WTC11 (cell line): ENCODE measurements at regions not wholly inside any gene's neighbourhood (a gene's known extent, or its start where the extent isn't known, plus 50 kb on each side); places are given as distances from the start of the nearest gene placed in this dataset.

ENCODE experiments used
- AFF4 ChIP-seq: sonication (generic); formaldehyde crosslinking; IDR thresholded peaks from 2 replicates; pipeline ENCODE4 v1.8.1; 2023; ENCODE audit warnings: mild to moderate bottlenecking, missing genetic modification reagents, borderline replicate concordance
- ATF1 ChIP-seq: sonication (generic); formaldehyde crosslinking; IDR thresholded peaks from 2 replicates; pipeline ENCODE4 v1.8.1; 2023; ENCODE audit warnings: mild to moderate bottlenecking, moderate library complexity, missing genetic modification reagents
- ATF2 ChIP-seq: sonication (generic); formaldehyde crosslinking; IDR thresholded peaks from 2 replicates; pipeline ENCODE4 v1.8.1; 2022; ENCODE audit warnings: low read depth, missing genetic modification reagents, borderline replicate concordance
- CTCF ChIP-seq: fragments of 200-600 bp; IDR thresholded peaks from 2 replicates; pipeline ENCODE4 v1.8.0; 2022; ENCODE audit warnings: antibody characterized with exemption
- ESRRA ChIP-seq: sonication (generic); formaldehyde crosslinking; IDR thresholded peaks from 2 replicates; pipeline ENCODE4 v1.8.1; 2022; ENCODE audit warnings: mild to moderate bottlenecking, missing genetic modification reagents, borderline replicate concordance
- FOXJ3 ChIP-seq: sonication (generic); formaldehyde crosslinking; IDR thresholded peaks from 2 replicates; pipeline ENCODE4 v1.9.0; 2021; ENCODE audit warnings: missing genetic modification reagents, mild to moderate bottlenecking, borderline replicate concordance
- TCF7 ChIP-seq: sonication (generic); formaldehyde crosslinking; IDR thresholded peaks from 2 replicates; pipeline ENCODE4 v1.8.0; 2022; ENCODE audit warnings: mild to moderate bottlenecking, low read depth, missing genetic modification reagents, moderate library complexity
- ZNF532 ChIP-seq: fragments of 250-450 bp; sonication (Bioruptor Pico); IDR thresholded peaks from 2 replicates; pipeline ENCODE4 v1.9.0; 2021; ENCODE audit warnings: mild to moderate bottlenecking, borderline replicate concordance
- ZSCAN18 ChIP-seq: fragments of 250-450 bp; sonication (Bioruptor Pico); IDR thresholded peaks from 2 replicates; pipeline ENCODE4 v2.1.2; 2022; ENCODE audit warnings: mild to moderate bottlenecking, moderate library complexity
- TF ChIP-seq, protein P1 (sequence below): sonication (generic); formaldehyde crosslinking; IDR thresholded peaks from 2 replicates; pipeline ENCODE4 v1.8.0; 2022; ENCODE audit warnings: mild to moderate bottlenecking, missing genetic modification reagents
- TF ChIP-seq, protein P2 (sequence below): sonication (generic); formaldehyde crosslinking; IDR thresholded peaks from 2 replicates; pipeline ENCODE4 v1.8.0; 2022; ENCODE audit warnings: mild to moderate bottlenecking, missing genetic modification reagents
- TF ChIP-seq, protein P3 (sequence below): sonication (generic); formaldehyde crosslinking; conservative IDR thresholded peaks from 2 replicates; pipeline ENCODE4 v1.8.1; 2023; ENCODE audit warnings: mild to moderate bottlenecking, low read depth, missing genetic modification reagents, moderate library complexity

DNA sequence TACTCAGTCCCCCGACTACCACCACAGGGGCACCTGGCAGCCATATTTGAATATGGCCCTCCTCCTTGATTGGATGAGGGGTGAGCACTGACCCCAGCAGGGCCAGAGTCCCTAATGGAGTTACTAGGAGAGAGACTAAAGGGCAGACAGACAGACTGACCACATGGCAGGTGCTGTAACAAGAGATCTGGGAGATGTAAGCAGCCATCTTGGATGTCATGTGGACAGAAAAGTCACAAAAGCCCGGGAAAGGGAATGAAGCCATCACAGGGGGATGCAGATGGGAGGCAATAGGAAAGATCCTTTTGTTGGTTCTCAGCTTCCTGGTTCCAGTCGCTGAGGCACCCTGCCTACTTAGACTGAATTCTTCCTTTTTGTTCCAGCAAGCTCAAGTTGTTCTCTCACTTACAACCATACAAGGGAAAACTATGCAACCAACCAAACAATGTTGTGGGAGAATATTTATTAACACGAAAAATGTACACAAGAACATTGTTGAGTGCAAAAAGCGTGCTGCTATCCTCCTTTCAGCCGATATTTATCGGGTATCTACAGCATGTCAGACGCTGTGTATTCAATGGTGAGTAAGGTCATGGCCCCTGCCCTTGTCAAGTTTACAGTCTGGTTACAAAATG lies 511.6 kb upstream of the PROK2 start:
- no peak for TF ChIP-seq CTCF
- TF ChIP-seq, protein P1, sequence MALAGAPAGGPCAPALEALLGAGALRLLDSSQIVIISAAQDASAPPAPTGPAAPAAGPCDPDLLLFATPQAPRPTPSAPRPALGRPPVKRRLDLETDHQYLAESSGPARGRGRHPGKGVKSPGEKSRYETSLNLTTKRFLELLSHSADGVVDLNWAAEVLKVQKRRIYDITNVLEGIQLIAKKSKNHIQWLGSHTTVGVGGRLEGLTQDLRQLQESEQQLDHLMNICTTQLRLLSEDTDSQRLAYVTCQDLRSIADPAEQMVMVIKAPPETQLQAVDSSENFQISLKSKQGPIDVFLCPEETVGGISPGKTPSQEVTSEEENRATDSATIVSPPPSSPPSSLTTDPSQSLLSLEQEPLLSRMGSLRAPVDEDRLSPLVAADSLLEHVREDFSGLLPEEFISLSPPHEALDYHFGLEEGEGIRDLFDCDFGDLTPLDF: no peak
- no peak for TF ChIP-seq ZNF532 (CRISPR knock-in tag)
- no peak for TF ChIP-seq ATF2 (CRISPR knock-in tag)
- no peak for TF ChIP-seq TCF7 (CRISPR knock-in tag)
- no peak for TF ChIP-seq ATF1
- no peak for TF ChIP-seq FOXJ3
- TF ChIP-seq, protein P2, sequence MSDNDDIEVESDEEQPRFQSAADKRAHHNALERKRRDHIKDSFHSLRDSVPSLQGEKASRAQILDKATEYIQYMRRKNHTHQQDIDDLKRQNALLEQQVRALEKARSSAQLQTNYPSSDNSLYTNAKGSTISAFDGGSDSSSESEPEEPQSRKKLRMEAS (CRISPR knock-in tag): no peak
- TF ChIP-seq ESRRA (CRISPR knock-in tag): no peak
- no peak for TF ChIP-seq AFF4 (CRISPR knock-in tag)
- no peak for TF ChIP-seq ZSCAN18
- TF ChIP-seq, protein P3, sequence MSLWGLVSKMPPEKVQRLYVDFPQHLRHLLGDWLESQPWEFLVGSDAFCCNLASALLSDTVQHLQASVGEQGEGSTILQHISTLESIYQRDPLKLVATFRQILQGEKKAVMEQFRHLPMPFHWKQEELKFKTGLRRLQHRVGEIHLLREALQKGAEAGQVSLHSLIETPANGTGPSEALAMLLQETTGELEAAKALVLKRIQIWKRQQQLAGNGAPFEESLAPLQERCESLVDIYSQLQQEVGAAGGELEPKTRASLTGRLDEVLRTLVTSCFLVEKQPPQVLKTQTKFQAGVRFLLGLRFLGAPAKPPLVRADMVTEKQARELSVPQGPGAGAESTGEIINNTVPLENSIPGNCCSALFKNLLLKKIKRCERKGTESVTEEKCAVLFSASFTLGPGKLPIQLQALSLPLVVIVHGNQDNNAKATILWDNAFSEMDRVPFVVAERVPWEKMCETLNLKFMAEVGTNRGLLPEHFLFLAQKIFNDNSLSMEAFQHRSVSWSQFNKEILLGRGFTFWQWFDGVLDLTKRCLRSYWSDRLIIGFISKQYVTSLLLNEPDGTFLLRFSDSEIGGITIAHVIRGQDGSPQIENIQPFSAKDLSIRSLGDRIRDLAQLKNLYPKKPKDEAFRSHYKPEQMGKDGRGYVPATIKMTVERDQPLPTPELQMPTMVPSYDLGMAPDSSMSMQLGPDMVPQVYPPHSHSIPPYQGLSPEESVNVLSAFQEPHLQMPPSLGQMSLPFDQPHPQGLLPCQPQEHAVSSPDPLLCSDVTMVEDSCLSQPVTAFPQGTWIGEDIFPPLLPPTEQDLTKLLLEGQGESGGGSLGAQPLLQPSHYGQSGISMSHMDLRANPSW (CRISPR knock-in tag): no peak
